NCI-H128 (cell line): ENCODE measurements at regions not wholly inside any gene's neighbourhood (a gene's known extent, or its start where the extent isn't known, plus 50 kb on each side); places are given as distances from the start of the nearest gene placed in this dataset.
"Not testable (repeated sequence)": the region's sequence is repeated elsewhere in the genome, so short reads cannot be mapped to it uniquely, and the experiment has no call there.

Source experiments
- DNase-seq: peaks from one replicate; lab custom pipeline; 2025; ENCODE audit not compliant: unreplicated experiment; lab: John Stamatoyannopoulos, UW

GRCh38 chr15:96790004-96790403 is 459.5 kb downstream of the NR2F2 start:
- DNase-seq = no peak

DNA sequence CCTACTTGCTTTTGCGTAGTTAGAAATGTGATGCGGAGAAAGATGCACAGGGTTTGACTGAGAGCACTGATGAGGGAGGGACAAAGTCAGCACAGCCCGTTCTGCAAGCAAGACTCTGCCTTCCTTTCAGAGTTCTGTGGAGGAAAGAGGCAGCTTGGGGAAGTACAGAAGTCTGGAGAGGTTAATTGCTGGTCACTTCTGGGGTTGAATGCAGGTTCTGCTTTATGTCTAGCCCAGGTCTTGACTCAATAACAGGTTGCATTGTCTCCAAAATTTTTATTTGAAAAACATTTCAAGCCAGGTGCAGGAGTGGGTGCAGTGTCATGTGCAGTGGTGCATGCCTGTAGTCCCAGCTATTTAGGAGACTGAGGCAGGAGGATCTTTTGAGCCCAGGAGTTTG is 461.7 kb downstream of the NR2F2 start:
- DNase-seq = no peak

DNA sequence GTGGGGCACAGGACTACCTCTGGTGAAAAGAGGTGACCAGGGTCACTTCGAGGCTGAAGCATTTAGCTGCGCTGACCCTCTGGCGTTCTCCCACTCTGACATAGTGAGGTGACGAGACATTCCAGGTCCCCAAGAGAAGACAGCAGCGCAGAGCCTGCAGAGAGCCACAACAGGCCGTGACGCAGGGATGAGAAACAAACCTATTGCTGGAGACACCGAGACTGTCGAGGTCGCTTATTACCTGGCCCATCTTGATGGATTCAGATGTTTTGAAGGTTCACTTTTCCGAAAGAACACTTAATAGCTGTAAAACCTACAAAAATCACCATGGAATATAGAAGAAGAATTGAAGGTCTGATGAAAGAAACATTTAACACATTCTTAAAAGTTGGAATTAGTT is 466.3 kb downstream of the NR2F2 start:
- DNase-seq = no peak

- no peak for DNase-seq
Observed at GRCh38 chr15:96801576-96802150, 471.2 kb downstream of the NR2F2 start.

DNA sequence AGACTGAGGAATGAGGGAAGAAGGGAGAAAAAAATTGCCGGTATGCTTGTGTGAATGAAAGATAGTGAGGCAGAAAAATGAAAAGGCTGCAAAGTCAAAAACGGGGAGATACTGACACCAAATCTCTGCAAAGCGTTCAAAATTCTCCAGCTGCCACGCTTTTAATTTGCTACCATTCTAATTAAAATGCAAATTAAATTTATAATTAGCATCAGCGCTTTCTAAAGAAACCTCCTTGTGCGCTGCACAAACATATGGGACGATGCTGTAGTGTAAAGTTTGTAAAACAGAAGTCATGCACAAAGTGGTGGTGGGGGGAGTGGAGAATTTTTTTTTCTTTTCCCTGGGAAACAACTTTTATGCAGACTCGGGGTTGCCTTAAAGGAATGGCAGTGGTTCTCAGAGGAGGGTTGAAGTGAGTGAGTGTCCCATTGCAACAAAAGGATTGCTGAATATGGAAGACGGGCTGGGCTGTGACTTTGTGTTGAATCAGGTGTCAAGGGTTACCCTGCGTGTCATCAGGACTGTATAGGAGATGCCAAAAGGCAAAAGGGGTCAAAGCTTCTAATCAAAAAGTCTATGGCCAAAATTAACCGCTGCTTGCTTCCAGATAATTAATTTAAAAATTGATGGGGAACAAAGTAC is 472.2 kb downstream of the NR2F2 start:
- no peak for DNase-seq

DNA sequence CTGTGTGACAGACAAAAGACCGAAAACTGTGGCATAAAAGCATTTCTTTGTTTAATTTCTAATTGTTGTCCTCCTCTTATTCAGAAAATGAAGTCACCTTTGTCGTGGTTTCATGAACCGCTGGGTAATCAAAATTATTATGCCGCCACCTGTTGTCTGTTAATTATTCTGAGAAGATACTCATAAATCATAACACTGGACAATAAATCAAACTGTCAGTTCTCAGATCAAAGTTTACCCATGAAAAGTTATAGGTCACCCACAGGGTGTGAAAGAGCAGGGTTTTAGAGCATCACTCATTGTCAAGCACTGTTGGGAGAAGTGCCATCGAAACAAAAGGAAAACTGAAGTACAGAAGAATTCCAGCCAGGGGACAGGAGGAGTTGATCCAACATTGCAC is 474.3 kb downstream of the NR2F2 start:
- no peak for DNase-seq

GRCh38 chr15:96807361-96807760 is 476.9 kb downstream of the NR2F2 start:
- no peak for DNase-seq

DNA sequence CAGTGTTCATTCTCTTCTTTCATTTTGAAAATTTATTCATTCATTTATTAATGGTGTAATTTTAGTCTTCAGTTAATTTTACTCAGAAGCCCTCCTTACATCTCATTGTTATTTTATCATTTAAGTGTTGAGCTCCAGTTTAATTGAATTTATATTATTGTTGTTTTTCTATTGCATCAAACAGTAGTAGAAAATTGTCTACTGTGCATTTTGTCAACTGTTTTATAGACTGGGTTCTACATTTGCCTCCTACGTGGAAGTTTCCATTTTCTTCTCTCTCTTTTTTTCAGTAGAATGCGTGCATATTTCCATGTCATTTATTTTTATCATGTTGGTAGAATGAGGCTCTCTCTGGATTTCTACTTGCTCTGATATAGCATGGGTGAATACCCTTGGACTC is 487.4 kb downstream of the NR2F2 start:
- DNase-seq = no peak

DNA sequence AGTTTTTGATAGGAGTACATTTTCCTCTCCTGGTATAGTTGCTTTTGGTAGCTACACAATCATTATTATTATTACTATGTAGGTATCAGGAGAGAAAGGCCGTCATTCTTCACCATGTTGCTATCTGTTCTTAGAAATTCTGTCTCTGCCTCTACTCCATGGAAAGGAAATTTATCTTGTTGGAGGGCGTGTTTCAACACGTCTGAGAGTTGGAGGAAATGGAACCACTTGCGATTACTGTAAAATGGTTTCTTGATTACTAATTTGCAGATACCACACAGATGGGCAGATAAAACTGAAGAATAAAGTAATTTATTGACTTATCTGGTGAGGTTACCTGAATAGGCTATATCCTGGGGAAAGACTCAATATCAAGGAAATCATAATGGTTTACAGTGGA is 488.4 kb downstream of the NR2F2 start:
- DNase-seq = no peak

DNA sequence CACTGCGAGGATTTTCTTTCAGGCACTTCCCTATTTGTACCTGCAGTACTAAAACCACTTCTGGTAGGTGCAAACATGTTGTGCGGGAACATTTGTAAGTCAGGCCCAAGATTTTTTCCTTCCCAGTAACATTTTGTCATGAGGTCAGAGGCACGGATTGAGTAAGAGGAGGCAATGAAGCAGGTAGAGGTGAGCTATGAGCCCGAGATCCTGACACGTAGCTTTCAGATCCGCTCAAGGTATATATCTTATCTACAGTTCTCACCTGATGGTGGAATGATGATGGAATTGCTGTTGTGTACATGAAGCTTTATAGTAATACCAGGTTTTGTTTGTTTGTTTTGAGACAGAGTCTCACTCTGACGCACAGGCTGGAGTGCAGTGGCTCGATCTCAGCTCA is 497.5 kb downstream of the NR2F2 start:
- no peak for DNase-seq

DNA sequence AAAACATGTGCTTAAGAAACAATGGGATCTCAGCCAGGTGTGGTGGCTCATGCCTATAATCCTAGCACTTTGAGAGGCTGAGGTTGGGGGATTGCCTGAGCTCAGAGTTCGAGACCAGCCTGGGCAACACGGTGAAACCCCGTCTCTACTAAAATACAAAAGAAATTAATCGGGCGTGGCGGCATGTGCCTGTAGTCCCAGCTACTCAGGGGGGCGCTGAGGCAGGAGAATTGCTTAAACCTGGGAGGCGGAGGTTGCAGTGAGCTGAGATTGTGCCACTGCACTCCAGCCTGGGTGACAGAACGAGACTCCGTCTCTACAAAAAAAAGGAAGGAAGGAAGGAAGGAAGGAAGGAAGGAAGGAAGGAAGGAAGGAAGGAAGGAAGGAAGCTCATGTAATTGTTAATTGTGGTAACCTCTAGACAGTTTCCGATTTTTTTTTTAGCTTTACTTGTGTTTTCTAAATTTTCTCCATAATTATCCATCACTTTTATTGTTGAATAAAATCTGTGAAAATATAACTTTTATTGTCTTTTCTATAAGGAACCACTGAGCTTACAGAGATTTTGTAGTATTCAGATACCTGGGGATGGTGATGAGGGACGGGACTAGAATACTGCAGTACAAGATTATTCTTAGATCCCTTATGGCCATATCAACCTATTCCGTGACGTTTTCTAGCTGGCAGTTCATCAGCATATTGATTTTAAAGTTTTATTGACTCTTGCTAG is 506.9 kb downstream of the NR2F2 start:
- DNase-seq = no peak

DNA sequence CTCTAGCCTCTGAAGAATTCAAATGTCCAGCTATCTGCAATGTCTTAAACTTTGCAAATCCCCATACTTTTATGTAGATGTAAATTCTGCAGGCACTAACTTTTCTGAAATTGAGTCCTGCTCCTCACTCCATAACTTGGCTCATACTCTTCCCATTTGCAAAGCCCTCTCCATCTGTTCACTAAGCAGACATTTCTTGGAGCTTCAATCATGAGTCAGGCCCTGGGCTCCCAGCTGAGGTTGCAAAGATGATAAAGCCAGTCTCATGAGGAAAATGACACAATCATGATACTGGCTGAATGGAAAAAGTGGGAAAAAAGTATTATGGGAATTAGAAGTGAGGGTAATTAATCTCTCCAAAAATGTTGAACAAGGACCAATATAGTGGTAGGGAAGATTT is 507.6 kb downstream of the NR2F2 start:
- DNase-seq = no peak

DNA sequence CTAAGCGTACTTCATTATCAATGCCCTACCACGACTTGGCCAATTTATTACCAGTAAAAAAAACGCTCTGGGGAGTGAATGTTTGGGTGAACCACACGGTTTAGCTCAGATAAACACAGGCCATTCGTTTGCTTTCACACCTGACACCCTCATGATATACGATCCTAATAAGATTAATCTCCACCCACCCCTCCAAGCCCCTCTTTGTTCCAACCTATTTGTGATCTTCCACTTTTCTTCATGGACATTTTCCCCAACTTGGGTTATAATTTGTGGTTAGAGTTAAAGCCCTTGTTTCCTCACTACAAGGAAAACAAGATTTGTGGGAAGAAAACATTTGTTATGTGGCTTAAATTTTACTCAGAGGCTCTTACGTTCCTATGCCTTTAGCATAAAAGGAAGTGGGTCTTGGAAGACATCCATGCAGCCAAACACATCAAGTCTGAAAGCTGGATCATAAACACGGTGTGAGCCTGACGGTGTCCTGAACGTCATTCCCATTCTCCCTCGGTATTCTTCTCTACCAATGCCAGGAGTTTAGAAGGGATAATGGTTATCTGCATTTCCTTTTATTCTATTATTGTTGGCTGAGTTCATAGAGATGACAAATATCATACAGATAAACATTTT is 518.9 kb downstream of the NR2F2 start:
- no peak for DNase-seq

DNA sequence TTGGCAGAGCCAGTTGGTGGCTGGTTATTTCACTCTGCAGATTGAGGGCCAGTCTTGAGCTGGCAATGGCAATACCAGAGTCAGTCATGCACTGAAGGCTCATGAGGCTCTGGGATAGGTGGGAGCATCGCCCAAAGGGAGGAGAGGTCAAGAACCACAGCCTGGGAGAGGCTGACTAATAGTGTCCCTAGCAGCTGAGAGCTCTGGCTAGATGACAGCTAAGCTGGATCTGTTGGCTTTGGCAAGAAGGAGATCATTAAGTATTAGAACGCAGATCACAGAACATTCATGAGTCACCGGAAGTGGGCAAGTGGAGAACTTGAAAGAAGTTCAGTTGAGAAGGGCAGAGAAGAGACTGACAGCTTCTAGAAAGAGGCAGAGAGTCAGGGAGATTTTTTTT is 521.1 kb downstream of the NR2F2 start:
- DNase-seq = no peak

DNA sequence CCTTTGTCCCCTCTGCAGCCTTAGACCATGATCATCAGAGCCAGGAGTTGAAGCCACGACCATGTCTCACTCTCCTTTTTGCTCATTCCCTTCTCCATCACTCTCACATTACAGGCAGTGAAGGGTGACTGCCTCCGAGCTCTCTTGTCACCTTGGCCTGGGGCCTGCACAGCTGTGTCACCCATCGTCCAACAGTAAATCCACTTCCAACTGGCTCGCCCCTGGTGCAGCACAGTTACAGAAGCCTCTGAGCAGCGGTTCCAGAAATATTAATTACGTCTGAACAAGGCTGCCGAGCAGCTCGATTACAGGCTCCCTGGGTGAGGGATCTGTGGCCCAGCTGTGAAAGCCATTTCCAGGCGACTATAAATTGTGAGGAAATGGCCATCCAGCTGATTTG is 528.2 kb downstream of the NR2F2 start:
- DNase-seq = no peak

DNA sequence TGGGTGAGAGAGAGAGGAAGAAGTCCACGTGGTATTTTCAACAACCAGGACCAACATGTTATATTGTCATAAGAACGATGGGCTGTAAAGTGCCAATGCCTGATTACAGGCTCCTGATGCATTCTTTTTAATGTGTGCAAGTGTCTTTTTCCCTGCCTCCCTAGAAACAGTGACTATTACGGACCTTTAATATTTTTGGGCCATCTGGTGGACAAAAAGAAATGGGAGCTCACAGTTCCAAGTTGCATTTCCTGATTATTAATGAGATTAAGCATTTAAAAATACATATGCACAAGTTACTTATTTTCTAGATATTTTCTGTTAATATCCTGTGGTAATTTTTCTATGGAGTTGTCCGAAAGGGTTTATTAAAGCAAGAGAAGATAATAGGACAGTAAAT is 530.2 kb downstream of the NR2F2 start:
- DNase-seq = no peak

DNA sequence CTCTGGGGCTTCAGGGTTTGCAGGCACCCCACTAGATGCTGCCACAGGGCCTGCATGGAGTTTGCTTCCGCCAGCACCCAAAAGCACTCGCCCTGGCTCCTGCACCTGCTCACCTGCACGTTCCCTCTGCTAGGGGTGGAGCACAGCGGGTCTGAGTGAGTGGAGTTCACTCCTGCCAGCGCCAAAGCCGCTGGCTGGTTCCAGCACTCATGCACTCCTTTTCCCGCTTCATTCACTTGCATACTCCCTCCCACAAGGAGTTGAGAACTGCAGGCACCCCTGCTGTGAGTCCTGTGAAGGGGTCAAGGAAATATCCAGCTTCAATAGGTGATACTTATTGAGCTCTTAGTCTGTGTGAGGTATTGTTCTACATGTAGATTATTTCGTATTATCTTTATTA is 537.5 kb downstream of the NR2F2 start:
- no peak for DNase-seq

GRCh38 chr15:96869122-96869521 is 538.6 kb downstream of the NR2F2 start:
- DNase-seq = no peak

DNA sequence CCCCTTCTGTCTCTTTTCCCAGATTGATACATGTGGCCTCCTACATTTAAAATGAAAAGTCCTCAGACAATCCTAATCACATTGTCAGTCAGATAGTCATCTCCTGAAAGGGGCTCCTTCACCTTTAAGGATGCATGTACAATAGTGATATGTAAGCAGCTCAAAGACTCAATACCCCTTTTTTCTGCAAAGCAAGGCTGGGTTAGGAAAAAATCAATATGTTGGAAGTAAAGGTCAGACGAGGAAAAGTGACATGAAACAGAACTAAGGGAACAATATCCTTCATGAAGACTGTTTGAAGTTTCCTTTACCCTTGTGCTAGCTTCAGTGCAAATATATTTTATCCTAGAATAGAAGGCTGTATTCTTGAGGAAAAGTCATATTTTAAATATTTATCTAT is 539.3 kb downstream of the NR2F2 start:
- no peak for DNase-seq

GRCh38 chr15:96870580-96870979 is 540.1 kb downstream of the NR2F2 start:
- peak; percentile 90 for DNase-seq

DNA sequence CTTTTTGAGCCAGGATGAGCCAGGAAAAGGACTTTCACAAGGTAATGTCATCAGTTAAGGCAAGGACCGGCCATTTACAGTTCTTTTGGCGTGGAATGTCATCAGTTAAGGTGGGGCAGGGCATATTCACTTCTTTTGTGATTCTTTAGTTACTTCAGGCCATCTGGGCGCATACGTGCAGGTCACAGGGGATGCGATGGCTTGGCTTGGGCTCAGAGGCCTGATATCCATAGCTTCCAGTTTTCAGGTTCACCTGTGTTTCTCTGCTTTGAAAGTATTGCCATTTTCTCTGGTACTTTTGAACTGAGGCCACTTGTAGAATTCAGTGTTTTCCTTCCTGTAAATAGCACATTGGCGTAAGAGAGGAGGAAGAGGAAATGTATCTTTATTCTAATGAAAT is 546.9 kb downstream of the NR2F2 start:
- not testable (repeated sequence) for DNase-seq

- no peak for DNase-seq
Observed at GRCh38 chr15:96878129-96878528, 547.6 kb downstream of the NR2F2 start.
